ENCODE measurements at regions not wholly inside any gene's neighbourhood (a gene's known extent, or its start where the extent isn't known, plus 50 kb on each side); places are given as distances from the start of the nearest gene placed in this dataset.
"Not testable (repeated sequence)": the region's sequence is repeated elsewhere in the genome, so short reads cannot be mapped to it uniquely, and the experiment has no call there.

- DNase-seq (ENCODE audit: low spot score) = no peak
- FAIRE-seq = no peak
Observed at GRCh38 chrX:118255921-118256320, 90.0 kb upstream of the WDR44 start.

GRCh38 chrX:118257781-118258180, 88.1 kb upstream of the WDR44 start:
- FAIRE-seq (no peak), DNase-seq (ENCODE audit: low spot score) (no peak)

- DNase-seq (ENCODE audit: low spot score) (no peak), FAIRE-seq (no peak)
Observed at GRCh38 chrX:118259213-118259612, 86.7 kb upstream of the WDR44 start.

GRCh38 chrX:118261151-118261550, 84.8 kb upstream of the WDR44 start:
- no peak for DNase-seq (ENCODE audit: low spot score)
- FAIRE-seq = no peak

- FAIRE-seq (no peak), DNase-seq (ENCODE audit: low spot score) (no peak)
Observed at GRCh38 chrX:118271775-118272174, 74.1 kb upstream of the WDR44 start.

GRCh38 chrX:118272242-118272641, 73.7 kb upstream of the WDR44 start:
- DNase-seq (ENCODE audit: low spot score) = no peak
- FAIRE-seq = no peak

- no peak for FAIRE-seq
- no peak for DNase-seq (ENCODE audit: low spot score)
Observed at GRCh38 chrX:118286066-118286762, 59.7 kb upstream of the WDR44 start.

- DNase-seq (ENCODE audit: low spot score); FAIRE-seq: not testable (repeated sequence)
Observed at GRCh38 chrX:118295818-118296217, 50.1 kb upstream of the WDR44 start.
